ENCODE measurements at regions not wholly inside any gene's neighbourhood (a gene's known extent, or its start where the extent isn't known, plus 50 kb on each side); places are given as distances from the start of the nearest gene placed in this dataset.

DNA sequence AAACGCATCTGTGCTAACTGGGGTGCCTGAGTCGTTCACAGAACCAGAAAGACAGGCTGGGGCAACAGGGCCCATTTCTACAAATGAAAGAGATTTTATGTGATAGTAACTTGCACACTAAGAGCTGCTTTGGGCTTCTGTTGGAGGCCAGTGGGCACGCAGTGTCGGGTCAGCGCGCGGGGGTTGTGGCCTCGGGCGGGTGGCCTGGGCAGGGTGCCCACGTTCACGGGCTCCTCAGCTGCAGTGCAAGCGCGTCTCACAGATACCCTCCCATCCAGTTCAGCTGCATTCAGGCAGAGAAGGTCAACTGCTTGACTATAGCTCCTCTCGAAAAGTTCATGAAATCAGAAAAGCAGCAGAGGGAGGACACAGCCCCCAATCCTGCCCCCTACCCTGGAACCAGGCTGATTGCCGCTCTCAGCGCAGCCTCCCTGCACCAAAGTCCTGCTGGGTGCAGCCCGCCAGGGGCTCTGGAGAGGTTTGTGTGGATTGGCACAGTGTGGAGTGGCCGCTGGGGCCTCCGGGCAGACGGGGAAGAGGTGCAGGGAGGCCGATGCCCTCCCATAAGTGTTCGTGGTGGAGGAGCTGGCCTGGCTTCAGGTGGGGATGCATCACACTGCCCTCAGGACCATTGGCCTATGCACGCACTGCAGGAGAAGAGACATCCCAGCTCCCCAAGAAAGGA, 582.8 kb downstream of the TCERG1L start:
- DNase-seq = no peak

GRCh38 chr10:130729876-130730275, 581.6 kb downstream of the TCERG1L start:
- DNase-seq = no peak

DNA sequence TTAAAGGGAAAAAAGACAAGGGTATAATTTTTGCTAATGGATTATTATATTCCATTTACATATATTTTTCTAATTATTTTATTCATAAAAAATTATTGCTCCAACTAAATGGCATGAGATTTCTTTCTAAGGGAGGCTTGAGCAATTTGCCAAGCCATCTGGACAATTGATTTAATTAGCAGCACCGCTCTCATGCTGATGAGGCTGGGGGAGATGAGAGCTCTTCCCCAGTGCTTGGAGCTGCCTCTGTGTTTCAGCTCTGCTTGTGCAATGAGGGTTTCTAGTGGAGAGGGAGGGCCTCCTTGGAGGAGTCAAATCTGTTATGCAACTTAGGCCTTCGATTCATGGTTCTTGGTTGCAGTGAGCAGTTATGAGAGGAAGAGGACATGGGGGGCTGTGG, 574.3 kb downstream of the TCERG1L start:
- DNase-seq = no peak

GRCh38 chr10:130737621-130738020, 573.9 kb downstream of the TCERG1L start:
- peak; percentile 49 for DNase-seq

GRCh38 chr10:130739016-130739756, 572.3 kb downstream of the TCERG1L start:
- no peak for DNase-seq

DNA sequence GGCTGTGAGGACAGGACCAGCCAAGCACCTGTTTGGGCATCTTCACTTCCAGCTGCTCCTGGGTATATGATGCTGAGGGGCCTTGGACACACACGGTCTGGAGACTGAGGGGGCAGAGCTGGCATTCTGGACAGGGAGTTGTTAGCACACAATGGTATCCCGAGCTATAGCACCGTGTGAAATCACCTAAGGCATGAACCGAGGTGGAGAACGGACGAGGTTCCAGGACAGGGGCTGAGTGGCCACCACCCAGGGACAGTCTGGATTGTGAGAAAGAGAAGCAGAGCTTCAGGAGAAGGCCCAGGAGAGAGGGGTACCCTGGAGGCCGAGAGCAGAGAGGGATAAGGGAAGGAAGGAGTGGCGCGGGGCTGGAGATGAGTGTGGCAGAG, 571.8 kb downstream of the TCERG1L start:
- no peak for DNase-seq

GRCh38 chr10:130740166-130740565, 571.4 kb downstream of the TCERG1L start:
- DNase-seq = no peak

GRCh38 chr10:130740915-130741750, 570.4 kb downstream of the TCERG1L start:
- no peak for DNase-seq

DNA sequence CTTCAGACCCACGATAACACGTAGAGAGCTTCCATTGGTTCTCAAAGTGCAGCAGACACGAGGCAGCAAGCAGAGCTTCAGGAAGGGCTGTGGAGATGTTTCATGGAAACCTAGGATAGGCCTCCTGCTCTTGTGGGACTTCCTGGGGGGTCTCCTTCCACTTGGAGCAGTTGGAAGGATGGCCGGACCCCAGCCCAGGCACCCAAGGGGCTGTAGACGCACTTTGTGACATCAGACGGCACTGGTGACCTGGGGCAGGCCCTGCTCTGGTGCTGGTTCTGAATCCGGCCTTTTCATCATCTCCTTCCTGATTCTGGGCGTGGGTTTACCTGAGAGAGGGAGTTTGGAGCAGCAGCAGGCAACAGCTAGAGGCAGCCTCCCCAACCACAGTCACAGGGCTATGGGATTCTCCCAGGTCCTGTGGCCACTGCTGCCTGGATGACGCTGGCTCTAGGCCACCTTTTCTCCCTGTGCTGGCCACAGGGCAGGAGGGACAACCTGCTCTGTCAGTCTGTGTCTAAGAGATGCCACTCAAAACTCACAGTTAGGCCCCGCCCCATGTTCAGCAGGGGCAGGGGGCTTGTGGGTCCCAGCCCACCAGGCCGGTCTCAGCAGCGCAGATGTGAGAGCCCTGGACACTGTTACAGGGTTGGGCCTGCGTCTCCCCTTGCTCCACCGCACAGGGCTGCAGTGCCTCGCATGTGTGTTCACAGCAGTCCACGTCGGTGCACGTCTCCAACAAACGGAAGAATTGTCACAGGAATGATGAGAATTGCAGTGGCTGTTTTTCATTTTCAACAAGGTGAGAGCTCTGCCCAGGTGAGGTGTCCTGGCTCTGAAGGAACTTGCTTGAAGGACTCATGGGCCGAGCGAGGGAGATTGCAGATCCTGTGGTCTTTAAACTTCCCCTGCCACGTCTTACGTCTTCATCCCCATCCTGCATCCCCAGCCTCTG, 569.3 kb downstream of the TCERG1L start:
- DNase-seq = no peak

DNA sequence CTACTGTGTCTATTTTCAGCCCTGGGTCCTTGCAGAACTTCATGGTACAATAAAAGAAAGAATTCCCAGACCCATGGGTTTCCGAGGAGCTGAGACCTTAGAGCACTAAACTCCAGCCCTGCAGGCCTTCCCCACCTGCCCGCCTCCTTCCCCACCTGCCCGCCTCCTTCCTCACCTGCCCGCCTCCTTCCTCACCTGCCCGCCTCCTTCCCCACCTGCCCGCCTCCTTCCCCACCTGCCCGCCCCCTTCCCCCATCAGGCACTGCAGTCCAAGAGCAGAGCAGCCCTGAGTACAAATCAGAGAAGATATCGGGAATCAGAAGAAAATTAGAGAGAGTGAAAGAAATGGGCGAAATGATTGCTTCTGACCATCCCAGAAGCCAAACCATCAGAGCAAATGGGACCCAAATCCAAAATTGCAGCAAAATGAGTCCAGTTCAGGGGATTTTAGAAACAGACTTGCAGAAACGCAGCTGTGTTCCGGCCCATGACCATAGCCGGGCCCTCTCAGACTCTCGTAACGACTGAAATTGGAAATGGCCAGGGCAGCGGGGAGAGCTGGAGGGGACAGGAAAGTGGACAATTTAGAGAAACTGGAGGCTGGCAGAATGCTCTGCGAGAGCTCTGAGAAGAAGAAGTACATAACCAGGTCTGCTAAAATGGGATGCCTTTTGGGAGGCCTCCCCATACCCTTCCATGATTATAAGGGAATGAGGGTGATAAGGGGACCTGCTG, 568.4 kb downstream of the TCERG1L start:
- DNase-seq = no peak

DNA sequence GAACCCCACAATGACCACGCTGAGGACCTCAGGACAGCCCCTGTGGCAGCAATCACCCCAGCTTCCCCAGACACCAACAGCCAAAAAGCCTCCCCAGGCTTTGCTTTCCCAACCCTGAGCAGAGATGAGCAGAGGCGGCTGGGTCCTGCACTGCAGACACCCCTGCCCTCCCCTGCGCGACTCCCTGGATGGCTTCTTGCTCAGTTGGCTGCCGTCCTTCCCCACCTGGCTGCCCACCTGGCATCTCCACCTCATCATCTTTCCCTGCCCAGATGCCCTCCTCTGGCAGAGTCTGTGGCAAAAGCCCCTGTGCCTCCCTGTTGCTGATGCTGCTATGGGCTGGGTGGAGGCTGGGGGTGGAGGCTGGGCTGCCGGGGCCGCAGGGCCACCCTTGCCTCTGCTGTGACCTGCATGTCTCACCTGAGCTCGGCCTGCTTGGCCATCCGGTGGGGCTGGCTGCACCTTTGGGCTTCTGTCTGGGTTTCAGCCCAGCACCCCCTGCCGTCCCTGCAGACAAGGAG, 567.7 kb downstream of the TCERG1L start:
- no peak for DNase-seq

DNA sequence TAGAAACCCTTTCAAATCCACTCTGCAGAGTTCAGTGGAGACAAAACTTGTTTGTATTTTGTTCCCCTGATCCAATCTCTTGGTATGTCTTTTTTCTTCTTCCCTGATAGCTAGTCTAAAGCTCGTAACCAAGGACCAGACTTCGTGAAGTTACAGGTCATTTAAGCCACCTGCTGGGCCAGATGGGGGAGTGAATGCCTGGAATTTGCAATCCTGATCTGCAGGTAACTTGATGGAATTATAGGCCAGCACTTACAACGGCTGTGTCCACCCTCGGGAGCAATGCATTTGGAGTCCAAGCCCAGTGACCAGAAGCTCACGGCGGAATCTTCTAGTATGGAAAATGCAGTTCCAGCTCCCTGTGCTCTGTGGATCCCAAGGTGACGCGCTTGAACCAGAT, 566.9 kb downstream of the TCERG1L start:
- DNase-seq = no peak

DNA sequence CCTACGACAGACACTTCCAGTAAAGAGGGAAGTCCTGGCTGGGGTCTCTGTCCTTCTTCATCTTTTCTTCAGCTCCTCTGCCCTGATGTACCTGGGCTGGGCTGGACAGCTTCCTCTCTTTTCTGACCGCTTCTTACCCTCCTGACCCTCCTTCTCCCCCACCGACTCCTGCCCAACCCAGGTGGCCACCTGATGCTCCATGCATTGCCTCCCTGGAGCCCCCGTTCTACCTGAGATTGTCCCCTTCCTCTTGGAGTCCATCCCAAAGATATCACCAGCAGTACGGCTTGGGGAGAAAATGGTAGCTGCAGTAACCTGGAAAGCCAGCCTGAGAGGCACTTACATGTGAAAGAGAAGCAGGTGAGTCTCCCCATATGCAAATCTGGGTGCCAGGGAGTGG, 566.3 kb downstream of the TCERG1L start:
- no peak for DNase-seq

- no peak for DNase-seq
Measured at GRCh38 chr10:130745821-130746220, 565.7 kb downstream of the TCERG1L start.

DNA sequence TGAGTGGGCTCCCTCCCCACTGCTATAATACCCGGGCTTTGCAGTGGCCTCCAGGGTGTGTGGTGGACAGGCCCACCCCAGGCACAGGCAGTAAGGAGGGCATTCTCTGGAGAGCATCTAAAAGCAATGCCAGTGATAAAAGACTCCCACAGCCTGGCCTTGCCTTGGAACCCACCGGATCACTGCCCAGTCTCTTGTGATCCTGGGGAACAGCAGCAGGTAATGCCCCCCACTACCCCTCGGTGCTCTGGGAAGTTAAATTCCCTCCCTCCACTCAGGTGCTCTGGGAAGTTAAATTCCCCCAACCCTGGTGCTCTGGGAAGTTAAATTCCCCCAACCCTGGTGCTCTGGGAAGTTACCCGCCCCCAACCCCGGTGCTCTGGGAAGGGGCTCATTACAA, 565.2 kb downstream of the TCERG1L start:
- no peak for DNase-seq

GRCh38 chr10:130747356-130747755, 564.2 kb downstream of the TCERG1L start:
- DNase-seq = no peak

DNA sequence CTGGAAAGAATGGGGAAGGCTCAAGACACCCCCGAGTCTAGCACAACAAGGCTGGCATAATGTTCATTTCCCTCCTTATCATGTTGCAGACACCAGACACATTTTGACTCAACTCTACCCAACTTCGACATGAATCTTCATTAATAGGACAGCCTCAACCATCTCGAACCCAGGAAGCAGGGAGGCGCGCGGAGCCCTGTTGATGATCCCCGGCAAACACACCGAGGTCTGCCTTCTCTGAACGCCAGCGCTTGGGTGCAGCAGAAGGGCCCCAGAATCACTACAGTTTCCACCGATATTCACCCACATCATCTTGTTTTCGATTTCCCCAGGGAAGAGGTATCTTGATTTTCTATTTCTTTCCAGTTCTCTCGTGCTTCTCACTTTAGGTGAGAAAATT, 563.6 kb downstream of the TCERG1L start:
- no peak for DNase-seq

- DNase-seq = no peak
Measured at GRCh38 chr10:130748409-130749057, 563.0 kb downstream of the TCERG1L start.

DNA sequence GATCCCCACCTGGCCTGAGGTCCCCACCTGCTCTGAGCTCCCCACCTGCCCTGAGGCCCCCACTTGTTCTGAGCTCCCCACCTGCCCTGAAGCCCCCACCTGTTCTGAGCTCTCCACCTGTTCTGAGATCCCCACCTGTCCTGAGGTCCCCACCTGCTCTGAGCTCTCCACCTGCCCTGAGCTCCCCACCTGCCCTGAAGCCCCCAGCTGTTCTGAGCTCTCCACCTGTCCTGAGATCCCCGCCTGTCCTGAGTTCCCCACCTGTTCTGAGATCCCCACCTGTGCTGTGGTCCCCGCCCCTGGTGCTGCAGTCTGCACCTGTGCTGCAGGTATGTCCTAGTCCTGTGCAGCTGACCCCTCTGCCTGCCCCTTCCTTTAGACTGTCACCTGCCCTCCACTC, 561.6 kb downstream of the TCERG1L start:
- DNase-seq = no peak

GRCh38 chr10:130750441-130750840, 561.1 kb downstream of the TCERG1L start:
- no peak for DNase-seq

All from hematopoietic multipotent progenitor cell treated with erythropoietin and hydrocortisone succinate and interleukin-3 and kit ligand, for 6 days (in vitro differentiated cells).